ENCODE measurements at regions not wholly inside any gene's neighbourhood (a gene's known extent, or its start where the extent isn't known, plus 50 kb on each side); places are given as distances from the start of the nearest gene placed in this dataset.
"Not testable (repeated sequence)": the region's sequence is repeated elsewhere in the genome, so short reads cannot be mapped to it uniquely, and the experiment has no call there.

DNA sequence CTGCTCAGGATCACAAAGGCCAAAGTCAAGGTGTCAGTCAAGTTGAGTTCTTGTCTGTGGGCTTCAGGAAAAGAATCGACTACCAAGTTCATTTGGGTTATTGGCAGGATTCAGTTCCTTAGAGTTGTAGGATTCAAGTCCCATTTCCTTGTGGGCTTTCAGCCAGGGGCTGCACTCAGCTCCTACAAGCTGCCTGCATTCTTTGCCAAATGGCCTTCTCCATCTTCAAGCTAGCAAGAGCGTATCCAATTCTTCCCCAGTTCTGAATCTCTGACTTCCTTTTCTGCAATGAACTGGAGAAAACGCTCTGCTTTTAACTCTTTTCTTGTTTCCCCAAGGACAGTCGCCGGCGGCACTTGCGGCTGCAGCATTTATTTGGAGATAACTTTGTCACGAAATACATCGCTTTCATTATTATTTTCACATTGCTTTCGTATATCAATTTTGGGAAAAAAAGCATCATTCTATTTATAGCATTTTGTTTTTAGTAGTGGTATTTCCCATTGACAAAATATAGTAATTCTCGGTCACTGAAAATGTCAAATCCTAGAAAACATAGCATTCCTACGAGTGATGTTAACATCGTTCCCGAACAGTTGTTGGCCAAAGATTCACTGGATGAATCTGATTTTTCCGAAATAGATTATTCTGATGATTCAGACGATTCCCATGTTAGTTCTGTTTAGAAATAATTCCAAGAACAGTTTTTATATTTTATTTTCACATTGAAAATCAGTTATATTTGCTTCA lies 59.6 kb upstream of the SERPINE2 start:
- no peak overlapping the region for H3K4me2 ChIP-seq (ENCODE audit: low read length)
- H3K79me2 ChIP-seq (ENCODE audit: insufficient read depth, low read length) = no peaks in the 10 kb centered on the region
- no peak overlapping the region for H3K4me3 ChIP-seq (ENCODE audit: low read depth, low read length, poor library complexity, severe bottlenecking)
- H3K27me3 ChIP-seq (ENCODE audit: insufficient read depth, low read length) = no peaks in the 10 kb centered on the region; the same call in 1 of the 2 replicates
- H3K9me2 ChIP-seq (ENCODE audit: low read depth, low read length) = no peaks in the 10 kb centered on the region
- H3K9me3 ChIP-seq (ENCODE audit: low read length) = no peaks in the 10 kb centered on the region
- no peak overlapping the region for H3K9ac ChIP-seq (ENCODE audit: low read length)
- no peaks in the 10 kb centered on the region for H3K4me1 ChIP-seq (ENCODE audit: insufficient read depth, low read length, severe bottlenecking)
- H3K27ac ChIP-seq (ENCODE audit: low read depth, low read length, poor library complexity, severe bottlenecking) = no peak overlapping the region
- H3F3A ChIP-seq (ENCODE audit: insufficient read depth, low read length) = no peaks in the 10 kb centered on the region
- no peaks in the 10 kb centered on the region for H4K20me1 ChIP-seq (ENCODE audit: insufficient read depth, low read length)
- TF ChIP-seq EZH2 (IDR thresholded peaks at IDR 0.05; ENCODE audit: borderline replicate concordance, low read length) (no peak), CTCF (IDR thresholded peaks at IDR 0.05; ENCODE audit: low read length) (no peak)
- no peak overlapping the region for H2AFZ ChIP-seq (ENCODE audit: low read length)
- no peaks in the 10 kb centered on the region for H3K36me3 ChIP-seq (ENCODE audit: insufficient read depth, low read length)

DNA sequence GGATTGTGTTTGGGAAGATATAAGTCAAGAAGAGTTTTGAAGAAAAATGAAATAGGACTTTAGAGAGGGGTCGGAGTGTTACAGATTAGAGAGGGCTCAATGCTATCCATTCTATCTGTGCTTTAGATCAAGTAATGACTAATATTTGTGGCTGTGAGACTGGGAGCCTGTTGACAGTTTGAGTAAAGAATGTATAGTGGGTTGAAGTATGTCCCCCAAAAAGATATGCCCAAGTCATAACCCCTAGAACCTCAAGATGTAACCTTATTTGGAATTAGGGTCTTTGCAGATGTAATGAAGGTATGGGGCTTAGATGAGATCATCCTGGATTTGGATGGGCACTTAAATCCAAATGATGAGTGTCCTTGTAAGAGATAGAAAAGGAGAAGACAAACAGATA lies 55.3 kb upstream of the SERPINE2 start:
- H3K36me3 ChIP-seq (ENCODE audit: insufficient read depth, low read length) = no peaks in the 10 kb centered on the region
- no peak overlapping the region for H3K4me2 ChIP-seq (ENCODE audit: low read length)
- no peaks in the 10 kb centered on the region for H3K4me1 ChIP-seq (ENCODE audit: insufficient read depth, low read length, severe bottlenecking)
- no peaks in the 10 kb centered on the region for H3K9me3 ChIP-seq (ENCODE audit: low read length)
- H3K9ac ChIP-seq (ENCODE audit: low read length) = no peak overlapping the region
- no peaks in the 10 kb centered on the region for H3F3A ChIP-seq (ENCODE audit: insufficient read depth, low read length)
- H3K79me2 ChIP-seq (ENCODE audit: insufficient read depth, low read length) = no peaks in the 10 kb centered on the region
- H3K27me3 ChIP-seq (ENCODE audit: insufficient read depth, low read length) = no peaks in the 10 kb centered on the region; the same call in 1 of the 2 replicates
- H3K27ac ChIP-seq (ENCODE audit: low read depth, low read length, poor library complexity, severe bottlenecking) = no peak overlapping the region
- H3K4me3 ChIP-seq (ENCODE audit: low read depth, low read length, poor library complexity, severe bottlenecking) = no peak overlapping the region
- H2AFZ ChIP-seq (ENCODE audit: low read length) = no peak overlapping the region
- H4K20me1 ChIP-seq (ENCODE audit: insufficient read depth, low read length) = no peaks in the 10 kb centered on the region
- TF ChIP-seq CTCF (IDR thresholded peaks at IDR 0.05; ENCODE audit: low read length) (no peak), EZH2 (IDR thresholded peaks at IDR 0.05; ENCODE audit: borderline replicate concordance, low read length) (no peak)
- no peaks in the 10 kb centered on the region for H3K9me2 ChIP-seq (ENCODE audit: low read depth, low read length)

DNA sequence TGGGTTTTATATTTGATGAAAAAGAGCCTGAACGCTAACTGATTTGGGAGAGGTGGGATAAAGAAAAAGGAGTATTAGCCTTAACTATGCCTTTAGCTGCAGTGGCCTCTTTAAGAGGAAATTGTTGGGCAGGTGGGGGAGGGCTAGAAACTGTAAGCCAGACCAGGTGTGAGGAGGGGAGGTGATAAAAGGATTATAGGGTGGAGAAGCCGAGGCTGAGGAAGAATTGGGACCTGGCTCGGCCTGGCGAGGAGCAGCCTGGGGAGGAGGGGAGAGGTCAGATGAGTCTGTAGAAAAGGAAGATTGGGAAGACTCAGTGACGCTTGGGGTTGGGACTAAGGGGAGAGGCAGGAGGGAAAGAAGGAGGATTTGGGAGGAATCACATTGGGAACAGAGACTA lies 52.6 kb upstream of the SERPINE2 start:
- not testable (repeated sequence) for H3K4me3 ChIP-seq (ENCODE audit: low read depth, low read length, poor library complexity, severe bottlenecking); H3K9ac ChIP-seq (ENCODE audit: low read length); H3F3A ChIP-seq (ENCODE audit: insufficient read depth, low read length); H3K79me2 ChIP-seq (ENCODE audit: insufficient read depth, low read length); H3K4me1 ChIP-seq (ENCODE audit: insufficient read depth, low read length, severe bottlenecking); H3K27me3 ChIP-seq (ENCODE audit: insufficient read depth, low read length); H3K36me3 ChIP-seq (ENCODE audit: insufficient read depth, low read length); H3K9me3 ChIP-seq (ENCODE audit: low read length); H3K27ac ChIP-seq (ENCODE audit: low read depth, low read length, poor library complexity, severe bottlenecking); H2AFZ ChIP-seq (ENCODE audit: low read length); H4K20me1 ChIP-seq (ENCODE audit: insufficient read depth, low read length); H3K4me2 ChIP-seq (ENCODE audit: low read length); H3K9me2 ChIP-seq (ENCODE audit: low read depth, low read length)

- not testable (repeated sequence) for H3K9me3 ChIP-seq (ENCODE audit: low read length); H2AFZ ChIP-seq (ENCODE audit: low read length); H3K4me3 ChIP-seq (ENCODE audit: low read depth, low read length, poor library complexity, severe bottlenecking); H3K9me2 ChIP-seq (ENCODE audit: low read depth, low read length); H3K27ac ChIP-seq (ENCODE audit: low read depth, low read length, poor library complexity, severe bottlenecking); H3K27me3 ChIP-seq (ENCODE audit: insufficient read depth, low read length); H3K4me1 ChIP-seq (ENCODE audit: insufficient read depth, low read length, severe bottlenecking); H3K4me2 ChIP-seq (ENCODE audit: low read length); H3K9ac ChIP-seq (ENCODE audit: low read length); H3K36me3 ChIP-seq (ENCODE audit: insufficient read depth, low read length); H4K20me1 ChIP-seq (ENCODE audit: insufficient read depth, low read length); H3F3A ChIP-seq (ENCODE audit: insufficient read depth, low read length); H3K79me2 ChIP-seq (ENCODE audit: insufficient read depth, low read length)
These were observed 50.5 kb upstream of the SERPINE2 start for GRCh38 chr2:224089606-224090005.

Data from OCI-LY1 (cell line).